HG02588 (cell line): ENCODE measurements at regions not wholly inside any gene's neighbourhood (a gene's known extent, or its start where the extent isn't known, plus 50 kb on each side); places are given as distances from the start of the nearest gene placed in this dataset.

ENCODE experiments used
- ATAC-seq: cut with Tn5 transposase; IDR thresholded peaks from one replicate; pipeline ENCODE4 v1.9.1; 2021; ENCODE audit warnings: mild to moderate bottlenecking, moderate library complexity; ENCODE audit not compliant: unreplicated experiment

DNA sequence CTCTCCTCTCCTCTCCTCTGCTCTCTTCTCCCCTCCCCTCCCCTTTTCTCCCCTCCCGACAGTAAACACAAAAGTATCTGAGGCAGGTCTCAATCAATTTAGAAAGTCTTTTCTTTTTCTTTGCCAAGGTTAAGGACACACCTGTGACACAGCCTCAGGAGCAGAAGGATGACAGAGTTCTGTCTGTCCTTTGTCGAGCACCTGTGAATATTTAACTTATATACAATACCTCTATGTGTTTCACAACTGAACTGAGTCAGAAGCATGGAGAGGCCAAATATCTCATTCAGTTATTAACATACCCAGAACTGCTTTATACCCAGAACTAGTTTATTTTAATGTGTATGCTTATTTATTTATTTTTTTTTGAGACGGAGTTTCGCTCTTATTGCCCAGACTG is 81.1 kb upstream of the ROBO1 start:
- no peak for ATAC-seq

DNA sequence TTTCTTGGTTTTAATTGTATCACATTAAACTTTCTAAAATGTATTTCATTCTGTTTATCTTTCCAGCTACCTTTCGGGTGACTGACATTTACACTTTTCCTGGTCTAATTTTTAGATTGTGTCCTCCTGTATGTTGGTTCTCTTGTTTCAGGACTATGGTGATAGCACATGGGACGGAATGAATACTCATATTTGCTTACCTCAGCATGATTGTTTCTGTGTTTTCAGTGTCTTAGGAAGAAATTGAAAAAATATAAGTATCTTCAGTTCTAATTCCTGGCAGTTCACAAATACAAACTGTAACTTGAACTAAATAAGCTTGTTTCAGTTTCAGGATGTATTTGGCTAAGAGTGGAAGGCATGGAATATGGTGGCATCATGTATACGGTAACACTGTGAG is 80.1 kb upstream of the ROBO1 start:
- ATAC-seq: no peak

DNA sequence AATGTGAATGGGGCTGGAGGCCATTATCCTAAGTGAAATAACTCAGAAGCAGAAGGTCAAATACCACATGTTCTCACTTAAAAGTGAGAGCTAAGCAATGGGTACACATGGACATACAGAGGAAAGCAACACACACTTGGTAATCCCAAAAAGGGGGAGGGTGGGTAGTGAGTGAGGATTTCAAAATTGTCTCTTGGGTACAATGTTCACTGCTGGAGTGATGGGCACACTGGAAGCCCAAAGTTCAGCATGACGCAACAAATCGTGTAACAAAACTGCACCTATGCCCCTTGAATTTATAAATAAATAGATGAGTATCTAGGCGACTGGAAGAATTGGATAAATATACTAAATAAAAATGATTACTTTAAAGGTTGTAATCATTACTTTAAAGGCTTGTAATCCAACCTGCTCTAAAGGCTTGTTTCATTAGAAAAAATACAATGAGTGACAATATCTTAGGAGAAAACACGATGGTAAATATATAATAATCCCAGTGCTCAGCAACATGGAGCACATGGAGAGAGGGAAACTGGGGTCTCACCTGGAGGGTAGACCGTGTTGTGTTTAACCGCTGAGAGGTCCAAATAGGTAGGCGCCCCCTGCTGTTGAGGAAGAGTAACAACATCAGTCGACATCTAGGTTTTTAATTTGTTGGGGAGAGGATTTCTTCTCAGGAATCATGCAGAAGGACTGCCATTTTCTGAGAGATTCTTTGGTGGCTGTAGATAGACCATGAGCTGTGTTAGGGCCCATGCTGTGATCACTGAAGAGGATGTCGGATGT is 78.5 kb upstream of the ROBO1 start:
- no peak for ATAC-seq

DNA sequence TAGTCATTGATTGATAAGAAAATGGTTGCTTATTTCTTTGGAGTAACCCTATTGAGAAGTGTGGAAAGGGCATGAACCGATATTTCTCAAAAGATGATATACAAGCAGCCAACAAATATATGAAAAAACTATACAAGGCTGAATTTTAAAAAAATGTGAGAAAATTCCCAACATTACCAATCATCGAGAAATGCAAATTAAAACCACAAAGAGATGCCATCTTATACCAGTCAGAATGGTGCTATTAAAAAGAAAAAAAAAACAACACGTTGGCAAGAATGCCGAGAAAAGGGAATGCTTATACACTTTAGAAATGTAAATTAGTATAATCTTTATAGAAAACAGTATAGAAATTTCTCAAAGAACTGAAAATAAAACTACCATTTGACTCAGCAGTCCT is 77.7 kb upstream of the ROBO1 start:
- ATAC-seq: no peak

DNA sequence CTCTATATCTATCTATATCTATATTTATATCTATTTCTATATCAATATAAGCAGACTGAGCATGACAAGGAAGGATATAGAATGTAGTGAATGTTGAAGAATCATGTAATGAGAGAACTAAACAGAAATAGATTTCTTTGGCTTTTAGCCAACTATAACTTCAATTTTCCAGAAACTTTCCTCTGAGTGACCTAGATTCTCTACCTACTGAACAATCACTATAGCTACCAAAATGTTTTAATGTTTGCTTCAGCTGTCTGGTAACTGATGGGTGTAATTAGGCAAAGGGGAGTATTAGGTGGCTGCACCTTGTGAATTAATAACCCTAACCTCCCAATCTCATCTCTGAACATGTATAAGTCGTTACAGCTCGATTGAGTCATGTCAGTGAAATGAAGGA is 76.4 kb upstream of the ROBO1 start:
- no peak for ATAC-seq

DNA sequence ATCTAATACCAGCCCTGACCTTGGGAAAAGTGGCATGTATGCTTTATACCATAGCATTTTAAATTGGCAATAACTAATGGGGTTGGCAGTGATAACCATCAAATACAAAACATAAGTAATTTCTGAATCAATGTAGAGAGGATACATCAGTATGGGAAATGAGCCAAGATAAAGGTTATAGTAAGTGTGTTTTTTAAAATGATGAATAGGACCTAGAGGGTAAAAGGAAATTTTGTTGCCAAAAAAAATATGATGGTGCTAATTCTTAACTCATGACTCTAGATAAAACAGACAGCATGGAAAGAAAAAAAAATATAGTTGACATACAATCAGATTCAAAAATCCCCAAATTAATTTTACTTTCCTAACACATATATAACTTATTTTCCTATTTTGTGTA is 75.4 kb upstream of the ROBO1 start:
- ATAC-seq: no peak

DNA sequence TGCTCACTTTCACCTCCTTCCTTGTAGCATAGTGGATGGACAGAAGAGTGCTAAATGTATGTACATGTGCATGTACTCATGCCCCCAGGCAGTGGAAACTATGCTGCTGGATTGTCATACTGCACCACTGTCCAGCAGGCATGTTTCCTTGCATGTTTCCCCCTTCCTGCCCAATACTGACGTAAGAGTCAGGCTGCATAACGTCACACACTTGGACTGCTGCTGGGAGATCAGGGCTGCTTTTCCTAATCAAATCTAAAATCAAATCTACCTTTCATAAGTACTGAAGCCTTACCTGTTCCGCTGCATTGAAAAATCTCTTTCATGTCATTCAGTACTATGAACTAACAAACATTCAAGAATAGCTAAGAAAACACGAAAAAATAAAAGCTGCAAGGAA is 67.9 kb upstream of the ROBO1 start:
- ATAC-seq: no peak

DNA sequence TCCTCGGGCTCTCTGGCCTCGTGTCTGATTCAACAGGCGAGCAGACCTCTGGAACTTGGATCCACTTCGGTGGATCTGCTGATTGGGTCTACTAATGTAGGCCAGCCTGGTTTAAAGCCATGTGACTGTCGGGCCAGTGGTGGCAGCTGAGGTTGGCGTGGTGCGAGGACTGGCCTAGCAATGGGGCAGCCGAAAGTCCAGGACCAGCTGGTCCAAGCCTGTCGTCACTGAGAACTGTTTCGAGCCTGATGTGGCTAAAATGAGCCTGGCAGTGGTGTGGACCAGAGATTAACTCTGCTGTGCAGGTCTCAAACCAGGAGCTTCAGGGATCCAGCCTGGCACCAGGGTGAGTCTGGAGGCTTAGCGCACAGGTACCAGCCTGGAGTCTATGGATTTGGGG is 56.4 kb upstream of the ROBO1 start:
- no peak for ATAC-seq

DNA sequence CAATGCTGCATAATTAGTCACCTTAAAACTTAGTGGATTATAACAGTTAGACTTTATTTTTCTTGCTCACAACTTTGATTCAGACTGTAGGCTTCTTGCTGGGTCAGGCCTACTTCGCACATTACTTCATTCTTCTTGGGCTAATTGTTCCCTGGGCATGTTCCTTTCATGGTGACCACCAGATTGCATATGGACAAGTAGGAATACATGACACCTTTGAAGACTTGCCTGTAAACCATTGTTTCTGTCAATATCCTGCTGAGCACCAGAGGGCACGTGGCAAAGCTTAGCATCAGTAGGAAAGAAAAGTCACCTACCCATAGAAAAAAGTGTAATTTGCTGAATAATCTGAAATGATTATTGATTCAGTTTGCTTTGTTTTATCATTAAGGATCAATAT is 54.3 kb upstream of the ROBO1 start:
- no peak for ATAC-seq

DNA sequence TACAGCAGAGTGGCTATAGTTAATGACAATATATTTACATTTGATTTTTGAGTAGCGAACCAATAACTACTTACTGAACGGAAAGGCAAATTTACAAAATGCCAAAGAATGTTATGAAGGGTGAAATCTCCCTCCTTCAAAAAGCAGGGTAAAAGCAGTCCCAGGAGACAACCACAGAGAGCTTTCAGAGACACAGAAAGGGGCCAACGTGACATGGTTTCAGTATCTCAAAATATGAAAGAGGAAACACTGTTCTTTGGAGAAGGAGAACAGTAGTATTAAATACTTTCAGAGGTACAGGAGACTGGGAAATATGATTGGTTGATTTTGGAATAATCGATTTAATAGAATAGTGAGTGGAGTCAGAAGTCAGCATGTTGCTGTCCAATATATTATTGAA is 52.3 kb upstream of the ROBO1 start:
- ATAC-seq: no peak

DNA sequence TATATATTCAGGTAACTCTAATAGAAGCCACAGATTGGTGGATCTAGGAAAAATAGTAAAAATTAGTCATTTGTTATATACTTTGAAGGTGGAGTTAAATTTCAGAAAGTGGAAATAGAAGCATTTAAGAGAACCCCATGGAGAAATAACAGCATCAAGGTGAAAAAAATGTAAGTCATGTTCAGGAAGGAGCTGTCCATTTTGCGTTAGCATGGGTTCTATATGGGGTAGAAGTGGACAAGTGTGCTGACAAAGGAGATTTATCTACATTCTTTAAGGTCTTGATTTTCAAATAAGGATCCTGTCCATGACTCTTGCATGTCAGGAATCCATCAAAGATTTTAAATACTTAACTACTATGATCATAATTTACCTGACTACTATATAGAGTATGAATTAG is 50.2 kb upstream of the ROBO1 start:
- no peak for ATAC-seq
